IPS-NIHi11 (cell line): ENCODE measurements at regions not wholly inside any gene's neighbourhood (a gene's known extent, or its start where the extent isn't known, plus 50 kb on each side); places are given as distances from the start of the nearest gene placed in this dataset.
"Not testable (repeated sequence)": the region's sequence is repeated elsewhere in the genome, so short reads cannot be mapped to it uniquely, and the experiment has no call there.

Experiments
- DNase-seq: peaks from one replicate; pipeline ENCODE4 v3.0.0; 2012; ENCODE audit warnings: mixed read lengths, low spot score

GRCh38 chr7:119886007-119886406 lies 387.0 kb upstream of the KCND2 start:
- no peak for DNase-seq

GRCh38 chr7:119886525-119886924 lies 386.4 kb upstream of the KCND2 start:
- DNase-seq = not testable (repeated sequence)

GRCh38 chr7:119888251-119888650 lies 384.7 kb upstream of the KCND2 start:
- DNase-seq = no peak

GRCh38 chr7:119890631-119891030 lies 382.3 kb upstream of the KCND2 start:
- DNase-seq = no peak

- DNase-seq = no peak
Observed at GRCh38 chr7:119895320-119895719, 377.7 kb upstream of the KCND2 start.

GRCh38 chr7:119896386-119896785 lies 376.6 kb upstream of the KCND2 start:
- DNase-seq = no peak

- no peak for DNase-seq
Observed at GRCh38 chr7:119900996-119901672, 371.8 kb upstream of the KCND2 start.

GRCh38 chr7:119903085-119903484 lies 369.9 kb upstream of the KCND2 start:
- no peak for DNase-seq

- no peak for DNase-seq
Observed at GRCh38 chr7:119905495-119905894, 367.5 kb upstream of the KCND2 start.

GRCh38 chr7:119908948-119909347 lies 364.0 kb upstream of the KCND2 start:
- no peak for DNase-seq

- DNase-seq = not testable (repeated sequence)
Observed at GRCh38 chr7:119914119-119914518, 358.9 kb upstream of the KCND2 start.

GRCh38 chr7:119916501-119916900 lies 356.5 kb upstream of the KCND2 start:
- no peak for DNase-seq

GRCh38 chr7:119918185-119918584 lies 354.8 kb upstream of the KCND2 start:
- DNase-seq = no peak

- DNase-seq = no peak
Observed at GRCh38 chr7:119919986-119920385, 353.0 kb upstream of the KCND2 start.

GRCh38 chr7:119925581-119926289 lies 347.2 kb upstream of the KCND2 start:
- no peak for DNase-seq

- no peak for DNase-seq
Observed at GRCh38 chr7:119929891-119930290, 343.1 kb upstream of the KCND2 start.

- no peak for DNase-seq
Observed at GRCh38 chr7:119931230-119931824, 341.6 kb upstream of the KCND2 start.

GRCh38 chr7:119935418-119936025 lies 337.5 kb upstream of the KCND2 start:
- DNase-seq = no peak

- DNase-seq = no peak
Observed at GRCh38 chr7:119936836-119937235, 336.1 kb upstream of the KCND2 start.

- no peak for DNase-seq
Observed at GRCh38 chr7:119937745-119938144, 335.2 kb upstream of the KCND2 start.

- DNase-seq = no peak
Observed at GRCh38 chr7:119943942-119944600, 328.9 kb upstream of the KCND2 start.

- DNase-seq = no peak
Observed at GRCh38 chr7:119944601-119944972, 328.4 kb upstream of the KCND2 start.
